GM20431 (cell line): ENCODE measurements at regions not wholly inside any gene's neighbourhood (a gene's known extent, or its start where the extent isn't known, plus 50 kb on each side); places are given as distances from the start of the nearest gene placed in this dataset.

Experiments
- in situ Hi-C: fragments of 300-500 bp; cut with MseI, MboI; formaldehyde crosslinking; loops from one replicate; pipeline ENCODE4 v1.15.0; 2020; ENCODE audit warnings: low sequenced_read_pairs; ENCODE audit not compliant: unreplicated experiment

DNA sequence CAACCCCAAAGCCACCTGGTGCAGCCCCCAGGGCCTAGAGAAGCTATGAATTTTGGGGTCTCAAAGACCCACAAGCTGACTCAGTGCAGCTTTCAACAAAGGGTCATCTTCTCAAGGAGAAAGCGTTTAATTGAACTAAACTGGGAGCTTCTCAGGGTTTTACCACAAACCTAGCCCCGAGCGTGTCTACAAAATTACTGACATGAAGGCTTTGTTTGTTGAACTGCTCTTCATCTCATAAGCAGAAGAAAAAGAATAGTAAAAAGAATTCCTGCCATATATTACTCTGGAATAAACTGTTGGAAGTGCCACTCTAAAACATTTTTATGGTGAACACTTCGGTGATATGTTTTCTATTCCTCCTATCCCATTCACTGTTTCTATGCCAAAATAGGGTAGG, 50.8 kb upstream of the INCENP start:
- in situ Hi-C loops, result loop anchor here (10.0 kb wide), 1 partner anchor 178 kb away; the partner anchor contains the start of gene FADS3

DNA sequence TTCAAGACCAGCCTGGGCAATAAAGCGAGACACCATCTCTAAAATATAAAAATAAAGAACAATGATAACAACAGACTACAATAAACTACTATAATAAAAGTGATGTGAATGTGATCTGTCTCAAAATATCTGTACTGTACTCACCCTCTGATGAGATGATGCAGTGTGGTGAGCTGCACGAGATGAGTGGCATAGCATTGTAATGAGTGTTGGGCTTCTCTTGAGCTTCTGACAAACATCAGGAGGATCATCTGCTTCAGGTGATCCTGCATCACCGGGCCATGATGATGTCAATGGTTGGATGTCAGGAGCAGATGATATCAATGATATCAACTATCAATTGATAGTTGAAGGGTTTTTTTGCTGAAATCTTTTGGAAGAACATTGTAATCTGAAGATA, 52.4 kb upstream of the INCENP start:
- in situ Hi-C loops, result loop anchor here (10.0 kb wide), 1 partner anchor 177 kb away; the partner anchor contains the start of gene FADS3

DNA sequence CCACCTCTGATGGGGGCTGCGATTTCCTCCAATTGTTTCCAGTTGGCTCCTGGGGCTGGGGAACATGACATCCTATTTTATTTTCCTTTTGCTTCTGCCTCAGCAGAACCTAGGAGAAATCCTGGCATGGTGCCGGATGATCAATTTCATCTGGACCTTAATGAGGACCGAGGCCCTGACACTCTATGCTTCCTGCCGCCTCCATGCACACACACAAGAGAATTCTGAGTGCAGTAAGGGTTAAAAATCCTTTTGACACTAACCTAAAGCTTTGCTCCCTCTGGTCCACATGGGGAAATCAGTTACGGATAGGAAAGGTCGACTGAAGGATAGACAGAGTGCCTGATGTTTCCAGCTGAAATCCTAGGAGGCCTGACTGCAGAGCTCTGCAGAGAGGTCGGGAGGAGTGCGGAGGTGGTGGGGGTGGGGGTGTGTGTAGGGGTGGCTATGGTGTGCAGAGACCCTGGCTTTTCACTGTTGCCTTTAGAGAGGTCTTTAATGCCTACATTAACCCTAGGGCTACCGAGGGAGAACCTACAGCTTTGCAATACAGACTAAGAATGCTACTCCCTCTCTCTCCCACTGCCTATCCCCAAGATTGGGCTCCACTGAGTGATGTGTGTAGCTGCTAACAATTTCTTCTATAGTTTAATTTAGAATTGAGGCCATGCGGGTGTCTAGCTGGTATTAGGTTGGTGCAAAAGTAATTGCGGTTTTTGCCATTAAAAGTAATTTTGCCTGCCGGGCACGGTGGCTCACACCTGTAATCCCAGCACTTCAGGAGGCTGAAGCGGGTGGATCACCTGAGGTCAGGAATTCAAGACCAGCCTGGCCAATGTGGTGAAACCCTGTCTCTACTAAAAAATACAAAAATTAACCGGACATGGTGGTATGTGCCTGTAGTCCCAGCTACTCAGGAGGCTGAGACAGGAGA, 53.6 kb upstream of the INCENP start:
- in situ Hi-C loops, result loop anchor here (10.0 kb wide), 1 partner anchor 175 kb away; the partner anchor contains the start of gene FADS3

DNA sequence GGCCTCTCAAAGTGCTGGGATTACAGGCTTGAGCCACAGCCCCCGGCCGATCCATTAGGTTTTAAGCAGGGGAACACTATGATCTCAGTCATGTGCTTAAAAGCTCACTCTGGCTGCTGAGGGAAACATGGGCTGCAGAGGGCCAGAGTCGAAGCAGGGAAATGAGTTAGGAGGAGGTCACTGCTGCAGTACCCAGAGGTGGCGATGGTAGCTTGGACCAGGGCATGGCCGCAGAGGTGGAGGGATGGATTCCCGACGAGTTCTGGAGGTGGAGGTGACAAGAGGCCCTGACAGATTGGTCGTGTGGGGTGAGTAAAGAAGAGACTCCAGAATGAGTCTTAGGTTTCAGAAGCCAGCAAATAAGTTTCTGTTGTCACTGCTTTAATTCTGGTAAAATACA, 54.4 kb upstream of the INCENP start:
- in situ Hi-C loops, result no loop called here

DNA sequence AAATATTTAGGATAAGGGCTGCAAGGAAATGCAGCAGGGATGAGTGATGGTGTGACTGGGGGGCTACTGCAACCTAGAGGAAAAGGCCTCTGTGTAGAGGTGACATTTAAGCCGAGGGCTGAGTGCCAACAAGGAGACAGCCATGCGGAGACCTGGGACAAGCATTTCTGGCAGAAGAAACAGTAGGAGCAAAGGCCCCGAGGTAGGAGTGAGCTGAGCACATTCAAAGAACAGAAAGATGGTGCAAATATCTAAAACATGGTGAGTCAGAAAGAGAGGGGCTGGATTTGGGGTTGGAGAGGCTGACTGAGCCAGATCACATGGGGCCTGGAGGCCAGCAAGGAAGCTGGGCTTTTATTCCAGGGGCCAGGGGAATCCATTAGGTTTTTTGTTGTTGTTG, 55.1 kb upstream of the INCENP start:
- in situ Hi-C loops, result no loop called here

DNA sequence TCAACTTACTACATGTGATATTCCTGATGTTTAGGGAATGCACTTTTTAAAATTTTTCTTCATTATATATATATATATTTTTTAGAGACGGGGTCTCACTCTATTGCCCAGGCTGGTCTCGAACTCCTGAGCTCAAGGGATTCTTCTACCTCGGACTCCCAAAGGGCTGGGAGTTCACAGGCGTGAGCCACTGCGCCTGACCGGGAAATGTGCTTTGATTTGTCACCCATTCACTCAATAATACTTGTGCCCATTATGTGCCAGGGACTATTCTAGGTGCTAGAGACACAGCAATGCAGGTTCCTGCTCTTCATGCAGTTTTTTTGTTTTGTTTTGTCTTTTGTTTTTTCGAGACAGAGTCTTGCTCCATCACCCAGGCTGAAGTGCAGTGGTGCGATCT, 56.1 kb upstream of the INCENP start:
- in situ Hi-C loops, result no loop called here

DNA sequence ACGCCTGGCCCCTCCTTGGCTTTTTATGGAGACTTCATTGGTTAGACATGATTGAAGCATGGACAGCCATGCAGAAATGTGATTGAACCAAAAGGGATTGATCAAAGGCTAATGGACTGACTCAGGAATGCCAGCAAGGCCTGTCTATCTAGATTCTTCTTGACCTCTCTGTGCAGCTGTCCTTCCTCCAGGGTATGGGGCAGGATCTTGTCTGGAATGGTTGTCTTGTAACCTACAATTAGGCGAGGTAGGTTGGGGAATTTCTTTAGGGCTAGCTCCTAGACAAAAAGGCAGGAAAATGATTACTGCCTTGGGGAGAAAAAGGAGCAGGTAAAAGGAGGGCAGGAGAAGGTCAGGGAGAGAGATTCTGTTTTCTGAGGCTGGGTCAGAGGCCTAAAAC, 59.6 kb upstream of the INCENP start:
- in situ Hi-C loops, result no loop called here

DNA sequence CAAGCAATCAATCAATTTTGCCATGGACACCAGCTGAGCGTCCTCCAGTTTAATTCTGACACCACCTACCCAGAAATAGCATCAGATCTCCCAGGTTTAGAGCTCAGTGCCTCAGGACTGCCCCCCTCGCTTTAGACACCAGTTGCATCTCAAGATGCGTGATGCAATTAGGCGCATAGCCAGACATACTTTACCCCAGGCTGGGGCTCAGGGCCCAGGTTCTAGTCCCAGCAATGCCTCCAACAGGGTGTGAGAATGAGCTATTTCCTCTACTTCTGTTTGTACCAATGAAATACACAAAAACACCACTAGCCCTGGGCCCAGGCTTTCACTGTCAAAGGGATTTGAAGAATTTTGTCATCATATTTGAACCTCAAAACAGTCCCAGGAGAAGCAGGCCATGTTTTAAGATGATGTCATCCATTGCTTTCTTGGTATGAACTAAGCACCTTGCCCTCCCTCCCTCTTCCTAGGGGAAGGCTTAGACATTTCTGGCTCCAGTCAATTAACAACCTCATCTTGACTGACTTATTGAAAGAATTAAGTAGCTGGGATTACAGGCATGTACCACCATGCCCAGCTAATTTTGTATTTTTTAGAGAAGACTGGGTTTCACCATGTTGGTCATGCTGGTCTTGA, 61.5 kb upstream of the INCENP start:
- in situ Hi-C loops, result no loop called here

DNA sequence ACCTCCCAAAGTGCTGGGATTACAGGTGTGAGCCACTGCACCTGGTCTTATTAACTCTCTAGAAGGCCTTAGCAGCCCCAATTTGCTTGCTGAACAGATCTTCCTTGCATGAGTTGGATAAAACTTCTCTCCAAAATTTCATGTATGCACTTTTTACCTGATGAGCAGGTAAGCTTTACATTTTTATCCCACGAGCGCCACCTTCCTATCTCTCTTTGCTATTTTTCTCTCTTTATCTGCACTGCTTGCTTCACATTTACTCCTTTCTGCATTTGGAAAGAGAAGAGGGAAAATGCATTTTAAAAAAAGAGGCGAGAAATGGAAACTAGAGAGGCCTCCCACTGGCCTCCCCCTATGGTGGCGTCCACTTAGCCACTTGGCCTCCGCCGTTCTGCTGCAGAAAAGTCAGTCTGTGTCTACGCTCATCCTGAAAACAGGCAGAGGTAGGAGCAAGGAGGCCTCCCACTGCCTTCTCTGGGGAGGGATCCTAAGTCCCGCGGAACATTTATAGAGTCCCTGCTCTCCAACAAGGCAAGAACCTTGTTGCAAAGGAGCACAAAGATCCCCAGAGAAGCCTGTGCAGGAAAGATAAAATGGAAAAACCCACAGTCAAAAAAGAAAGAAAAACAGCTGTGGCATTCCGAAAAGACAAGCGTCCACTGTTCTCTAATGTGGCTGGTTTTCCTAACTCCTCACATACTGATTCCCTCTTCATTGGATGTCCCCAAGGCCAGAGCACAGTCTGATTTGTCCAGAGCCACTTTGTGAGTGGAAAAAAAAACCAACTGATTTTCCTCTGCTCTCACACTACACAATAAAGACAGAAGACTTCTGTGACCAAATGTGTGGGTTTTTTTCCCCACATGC, 62.2 kb upstream of the INCENP start:
- in situ Hi-C loops, result no loop called here

DNA sequence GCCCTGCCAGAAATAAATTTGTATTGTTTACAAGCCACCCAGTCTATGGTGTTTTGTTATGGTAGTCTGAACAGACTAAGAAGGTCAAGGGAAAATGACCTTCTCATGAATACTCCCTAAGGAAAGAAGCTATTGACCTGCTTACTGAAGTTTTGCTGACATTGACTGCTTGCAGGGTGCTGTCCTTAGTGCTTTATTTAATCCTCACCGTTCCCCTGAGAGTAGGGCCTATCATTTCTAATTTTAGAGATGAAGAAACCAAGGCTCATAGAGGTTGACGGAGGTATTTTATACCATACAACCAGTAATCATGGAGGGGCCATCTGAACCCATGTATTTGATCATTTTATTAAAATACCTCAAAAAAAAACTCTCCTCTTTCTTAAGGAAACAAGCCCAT, 66.7 kb upstream of the INCENP start:
- in situ Hi-C loops, result no loop called here

DNA sequence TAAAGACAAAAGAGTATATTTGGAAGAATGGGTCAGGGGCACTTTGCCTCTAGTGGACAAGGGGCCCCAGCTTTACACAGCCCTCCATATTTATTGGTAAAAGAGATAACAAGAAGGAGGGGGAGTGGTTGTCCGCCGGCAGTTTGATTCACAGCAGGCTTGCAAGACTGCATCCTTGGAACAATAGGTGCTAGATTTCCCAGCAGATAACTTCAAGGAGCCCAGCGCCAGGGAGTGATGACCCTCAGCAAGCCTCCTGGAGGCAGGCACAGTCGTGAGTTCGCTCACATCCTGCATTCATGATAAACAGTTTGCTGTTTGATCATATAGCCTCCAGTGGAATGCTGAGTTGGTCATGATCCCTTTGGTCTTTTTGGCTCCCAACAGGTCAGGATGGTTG, 67.8 kb upstream of the INCENP start:
- in situ Hi-C loops, result no loop called here

DNA sequence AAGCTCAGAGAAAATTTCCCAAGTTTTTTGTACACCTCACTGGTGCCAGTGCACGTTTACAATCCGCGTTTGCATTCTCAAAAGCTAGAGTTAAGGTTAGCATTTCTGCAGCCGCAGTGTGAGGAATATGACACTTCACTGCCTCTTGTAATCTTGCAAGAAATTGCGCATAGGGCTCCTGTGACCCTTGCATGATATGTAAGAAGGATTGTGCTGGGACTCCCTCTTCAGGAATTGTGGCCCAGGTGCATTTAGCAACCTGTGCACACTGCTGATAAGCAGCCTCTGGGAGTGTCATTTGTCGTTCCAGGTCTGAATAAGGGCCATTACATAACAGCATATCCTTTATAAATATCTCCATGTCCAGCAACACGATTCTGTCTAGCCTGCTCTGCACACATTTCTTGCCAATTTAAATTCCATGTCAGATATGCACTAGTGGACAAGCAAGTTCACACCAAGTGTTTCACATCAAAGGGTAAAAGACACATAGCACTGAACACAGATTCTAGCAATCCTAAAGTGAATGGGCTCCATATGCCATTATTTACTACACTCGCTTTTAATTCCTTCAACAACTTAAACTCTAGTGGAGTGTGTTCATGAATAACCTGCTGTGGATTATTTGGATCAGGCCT, 69.2 kb upstream of the INCENP start:
- in situ Hi-C loops, result no loop called here

DNA sequence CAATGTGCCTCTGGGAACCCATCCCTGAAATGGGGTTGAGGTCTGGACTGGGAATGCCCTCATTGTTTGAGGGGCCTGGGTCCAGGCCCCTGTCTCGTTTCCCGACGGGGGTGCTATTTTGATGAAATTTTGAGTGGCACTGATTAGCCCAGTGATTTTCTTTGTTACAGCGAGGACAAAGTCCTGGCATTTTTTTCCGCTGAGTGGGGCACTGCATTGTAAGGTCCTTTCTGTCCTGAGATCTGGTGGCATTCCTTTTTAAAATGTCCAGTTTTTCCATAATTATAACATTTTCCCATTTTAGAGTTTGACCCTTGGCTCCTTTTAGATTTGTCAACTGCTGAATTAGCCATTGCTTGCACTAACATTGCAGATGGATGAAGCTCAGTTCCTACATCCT, 69.7 kb upstream of the INCENP start:
- in situ Hi-C loops, result no loop called here

DNA sequence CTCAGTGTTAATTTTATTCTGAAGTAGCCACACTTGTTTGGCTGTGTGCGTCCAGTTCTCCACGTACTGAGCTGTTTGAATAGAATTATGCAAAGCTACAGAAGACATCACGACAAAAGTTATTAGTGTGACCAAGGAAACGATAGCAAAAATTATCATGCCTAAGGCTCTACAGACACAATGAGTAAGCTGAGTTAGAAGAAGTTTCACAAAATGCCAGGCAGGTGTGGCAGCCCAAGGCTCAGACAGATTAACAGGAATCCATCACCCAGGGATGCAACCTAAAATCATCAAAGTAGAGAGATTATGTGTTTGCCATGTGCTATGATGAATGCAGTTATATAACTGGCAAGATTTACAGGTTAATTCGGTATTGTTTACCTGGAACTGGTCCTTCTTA, 73.1 kb upstream of the INCENP start:
- in situ Hi-C loops, result no loop called here

DNA sequence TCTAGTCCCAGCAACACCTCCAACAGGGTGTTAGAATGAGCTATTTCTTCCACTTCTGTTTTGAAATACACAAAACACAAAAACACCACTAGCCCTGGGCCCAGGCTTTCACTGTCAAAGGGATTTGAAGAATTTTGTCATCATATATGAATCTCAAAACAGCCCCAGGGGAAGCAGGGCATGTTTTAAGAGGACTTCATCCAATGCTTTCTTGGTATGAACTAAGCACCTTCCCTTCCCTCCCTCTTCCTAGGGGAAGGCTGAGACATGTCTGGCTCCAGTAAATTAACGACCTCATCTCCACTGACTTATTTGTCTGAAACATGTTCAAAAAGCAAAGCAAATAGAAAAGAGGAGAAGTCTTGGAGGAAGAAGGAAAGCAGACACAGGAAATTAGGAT, 75.7 kb upstream of the INCENP start:
- in situ Hi-C loops, result no loop called here

DNA sequence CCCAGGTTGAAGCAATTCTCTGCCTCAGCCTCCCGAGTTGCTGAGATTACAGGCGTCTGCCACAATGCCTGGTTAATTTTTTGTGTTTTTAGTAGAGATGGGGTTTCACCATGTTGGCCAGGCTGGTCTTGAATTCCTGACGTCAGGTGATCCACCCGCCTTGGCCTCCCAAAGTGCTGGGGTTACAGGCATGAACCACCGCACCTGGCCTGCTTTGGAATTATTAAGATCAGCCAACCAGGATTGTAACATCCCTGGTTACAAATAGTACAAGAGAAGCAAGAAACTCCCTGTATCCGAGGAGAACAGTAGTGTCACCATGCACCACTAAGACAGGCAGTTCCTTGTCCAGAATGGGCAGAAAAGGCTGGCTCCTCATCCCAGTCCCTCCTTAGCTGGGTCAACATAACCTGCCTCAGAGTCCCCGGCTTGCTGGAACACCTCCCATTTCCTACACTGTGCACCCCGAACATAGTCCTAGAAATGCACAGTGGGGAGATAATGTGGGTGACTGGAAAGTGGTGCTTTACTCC, 77.2 kb upstream of the INCENP start:
- in situ Hi-C loops, result no loop called here

DNA sequence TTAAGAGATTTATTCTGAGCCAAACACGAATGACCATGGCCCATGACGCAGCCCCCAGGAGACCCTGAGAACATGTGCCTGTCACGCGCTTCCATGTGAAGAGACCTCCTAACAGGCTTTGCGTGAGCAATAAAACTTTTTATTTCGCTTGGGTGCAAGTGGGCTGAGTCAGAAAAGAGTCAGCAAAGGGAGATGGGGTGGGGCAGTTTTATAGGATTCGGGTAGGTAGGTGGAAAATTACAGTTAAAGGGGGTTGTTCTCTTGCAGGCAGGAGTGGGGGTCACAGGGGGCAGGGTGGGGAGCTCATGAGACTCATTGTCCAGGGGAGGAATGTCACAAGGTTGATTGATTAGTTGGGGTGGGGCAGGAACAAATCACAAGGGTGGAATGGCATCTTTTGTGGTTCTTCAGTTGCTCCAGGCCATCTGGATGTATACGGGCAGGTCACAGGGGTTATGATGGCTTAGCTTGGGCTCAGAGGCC, 77.2 kb upstream of the FTH1 start:
- in situ Hi-C loops, result no loop called here

DNA sequence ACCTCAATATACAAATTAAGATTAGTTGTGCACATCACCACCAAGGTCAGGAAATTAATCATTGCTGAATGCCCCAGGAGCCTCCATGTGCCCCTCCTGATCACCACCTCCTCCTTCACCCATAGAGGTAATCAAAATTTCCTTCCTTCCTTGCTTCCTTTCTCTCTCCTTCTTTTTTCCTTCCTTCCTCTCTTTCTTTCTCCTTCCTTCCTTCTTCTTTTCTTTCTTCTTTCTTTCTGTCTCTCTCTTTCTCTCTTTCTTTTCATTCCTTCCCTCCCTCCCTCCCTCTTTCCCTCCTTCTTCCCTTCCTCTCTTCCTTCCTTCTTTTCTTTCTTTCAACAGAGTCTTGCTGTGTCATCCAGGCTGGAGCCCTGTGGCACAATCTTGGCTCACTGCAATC, 67.9 kb upstream of the FTH1 start:
- in situ Hi-C loops, result no loop called here

DNA sequence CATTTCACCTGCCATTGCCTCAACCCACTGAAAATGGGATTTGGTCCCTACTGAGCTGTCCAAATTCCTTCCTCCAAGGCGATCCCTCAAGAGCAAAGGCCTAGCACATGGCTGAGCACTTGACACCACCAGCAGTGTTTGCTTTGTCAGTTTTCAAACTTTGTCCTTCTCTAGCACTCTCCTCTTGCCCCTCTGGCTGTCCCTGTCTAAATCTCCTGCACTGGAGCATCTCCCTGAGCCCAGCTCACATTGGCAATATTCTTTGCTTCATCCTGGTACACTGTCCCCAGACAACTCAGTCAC, 66.6 kb upstream of the FTH1 start:
- in situ Hi-C loops, result no loop called here
